Esophagus squamous epithelium (tissue), 4 donors: ENCODE measurements at regions not wholly inside any gene's neighbourhood (a gene's known extent, or its start where the extent isn't known, plus 50 kb on each side); places are given as distances from the start of the nearest gene placed in this dataset.
"Not testable (repeated sequence)": the region's sequence is repeated elsewhere in the genome, so short reads cannot be mapped to it uniquely, and the experiment has no call there.

Experiments used
- CTCF ChIP-seq, 6 experiments: fragments of 450-650 bp in 4 of 6; fragments of 200-600 bp in 2 of 6; sonication (generic) in 2 of 6; IDR thresholded peaks; one replicate each; pipeline ENCODE4 v1.5.1; 2016 to 2019; ENCODE audit warnings: antibody characterized with exemption in 6 of 6, mild to moderate bottlenecking in 4 of 6, moderate library complexity in 4 of 6
- POLR2A ChIP-seq, 4 donors: fragments of 450-650 bp; IDR thresholded peaks; one replicate each; pipeline ENCODE4 v1.6.1; 2017; ENCODE audit warnings: antibody characterized with exemption in 4 of 4, mild to moderate bottlenecking in 4 of 4, moderate library complexity in 3 of 4

GRCh38 chr10:46860753-46861152, 50.5 kb upstream of the PTPN20 start:
- TF ChIP-seq CTCF, POLR2A (IDR thresholded peaks at IDR 0.05): not testable (repeated sequence)
